GM13976 (cell line): ENCODE measurements at regions not wholly inside any gene's neighbourhood (a gene's known extent, or its start where the extent isn't known, plus 50 kb on each side); places are given as distances from the start of the nearest gene placed in this dataset.

Source experiments
- DNase-seq: peaks from one replicate; pipeline ENCODE4 v3.0.0; 2012; ENCODE audit warnings: low spot score
- in situ Hi-C: fragments of 300-500 bp; cut with MboI; formaldehyde crosslinking; loops from one replicate; pipeline ENCODE4 v1.12.0; 2022; ENCODE audit warnings: low sequenced_read_pairs, mixed read lengths, inconsistent platforms; ENCODE audit not compliant: unreplicated experiment
- TF ChIP-seq, protein P1 (sequence below): IDR thresholded peaks from 2 replicates; pipeline ENCODE4 v1.5.1; 2012; ENCODE audit warnings: borderline replicate concordance, mild to moderate bottlenecking; ENCODE audit not compliant: insufficient read depth; ENCODE audit errors: extremely low read depth, missing control alignments, control extremely low read depth

GRCh38 chr5:25579111-25579510 is 934.3 kb upstream of the CDH10 start:
- DNase-seq = no peak
- in situ Hi-C loops = no loop called here
- TF ChIP-seq, protein P1, sequence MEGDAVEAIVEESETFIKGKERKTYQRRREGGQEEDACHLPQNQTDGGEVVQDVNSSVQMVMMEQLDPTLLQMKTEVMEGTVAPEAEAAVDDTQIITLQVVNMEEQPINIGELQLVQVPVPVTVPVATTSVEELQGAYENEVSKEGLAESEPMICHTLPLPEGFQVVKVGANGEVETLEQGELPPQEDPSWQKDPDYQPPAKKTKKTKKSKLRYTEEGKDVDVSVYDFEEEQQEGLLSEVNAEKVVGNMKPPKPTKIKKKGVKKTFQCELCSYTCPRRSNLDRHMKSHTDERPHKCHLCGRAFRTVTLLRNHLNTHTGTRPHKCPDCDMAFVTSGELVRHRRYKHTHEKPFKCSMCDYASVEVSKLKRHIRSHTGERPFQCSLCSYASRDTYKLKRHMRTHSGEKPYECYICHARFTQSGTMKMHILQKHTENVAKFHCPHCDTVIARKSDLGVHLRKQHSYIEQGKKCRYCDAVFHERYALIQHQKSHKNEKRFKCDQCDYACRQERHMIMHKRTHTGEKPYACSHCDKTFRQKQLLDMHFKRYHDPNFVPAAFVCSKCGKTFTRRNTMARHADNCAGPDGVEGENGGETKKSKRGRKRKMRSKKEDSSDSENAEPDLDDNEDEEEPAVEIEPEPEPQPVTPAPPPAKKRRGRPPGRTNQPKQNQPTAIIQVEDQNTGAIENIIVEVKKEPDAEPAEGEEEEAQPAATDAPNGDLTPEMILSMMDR = no peak

DNA sequence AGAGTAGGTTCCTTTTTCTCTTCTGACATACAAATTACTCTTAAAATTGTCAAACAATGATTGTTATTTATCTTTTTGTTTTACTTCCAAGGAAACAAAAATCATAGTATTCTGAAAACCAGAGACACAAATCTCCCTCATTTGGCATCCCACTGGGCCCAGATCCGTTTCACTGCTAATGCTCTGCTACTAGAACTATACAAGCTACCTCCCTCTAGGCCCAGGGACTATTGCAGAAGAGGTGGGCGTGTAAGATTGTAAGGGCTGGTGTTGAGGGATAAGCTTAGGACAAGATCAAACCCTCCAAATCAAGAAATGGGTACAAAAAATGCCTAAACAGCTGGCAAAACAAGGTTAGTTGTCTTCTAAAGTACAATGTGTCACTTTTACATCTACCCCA is 928.9 kb upstream of the CDH10 start:
- in situ Hi-C loops = no loop called here
- TF ChIP-seq, protein P1 = no peak
- no peak for DNase-seq

- TF ChIP-seq, protein P1 = no peak
- in situ Hi-C loops = no loop called here
- DNase-seq = no peak
Observed at GRCh38 chr5:25570067-25570583, 925.3 kb upstream of the CDH10 start.

- in situ Hi-C loops = no loop called here
- TF ChIP-seq, protein P1 = no peak
- DNase-seq = no peak
Observed at GRCh38 chr5:25568989-25569625, 924.3 kb upstream of the CDH10 start.

GRCh38 chr5:25568294-25568693 is 923.5 kb upstream of the CDH10 start:
- TF ChIP-seq, protein P1 = no peak
- in situ Hi-C loops = no loop called here

GRCh38 chr5:25567881-25568280 is 923.1 kb upstream of the CDH10 start:
- no peak for DNase-seq
- TF ChIP-seq, protein P1 = no peak
- in situ Hi-C loops = no loop called here

More at GRCh38 chr5:25568294-25568693, 923.5 kb upstream of the CDH10 start:
- no peak for DNase-seq

GRCh38 chr5:25562656-25563055 is 917.9 kb upstream of the CDH10 start:
- in situ Hi-C loops = no loop called here
- DNase-seq = no peak
- TF ChIP-seq, protein P1 = no peak
